IPS-18a (cell line): ENCODE measurements at regions not wholly inside any gene's neighbourhood (a gene's known extent, or its start where the extent isn't known, plus 50 kb on each side); places are given as distances from the start of the nearest gene placed in this dataset.

Source experiments
- H3K27ac ChIP-seq: one replicate; pipeline ENCODE4 v1.5.1; 2013; ENCODE audit warnings: low read length
- H3K27me3 ChIP-seq: one replicate; pipeline ENCODE4 v1.6.1; 2013; ENCODE audit warnings: mild to moderate bottlenecking, low read length; ENCODE audit not compliant: control insufficient read depth, insufficient read depth
- H3K36me3 ChIP-seq: one replicate; pipeline ENCODE4 v1.6.1; 2013; ENCODE audit warnings: low read depth, low read length; ENCODE audit not compliant: control insufficient read depth
- H3K4me1 ChIP-seq: one replicate; pipeline ENCODE4 v1.6.1; 2013; ENCODE audit warnings: low read depth, low read length; ENCODE audit not compliant: control insufficient read depth
- H3K4me3 ChIP-seq: one replicate; pipeline ENCODE4 v1.5.1; 2013; ENCODE audit warnings: low read length
- H3K9ac ChIP-seq: one replicate; pipeline ENCODE4 v1.6.1; 2013; ENCODE audit warnings: mild to moderate bottlenecking, low read length, moderate library complexity
- H3K9me3 ChIP-seq: one replicate; pipeline ENCODE4 v1.6.1; 2013; ENCODE audit warnings: low read depth, low read length; ENCODE audit not compliant: control insufficient read depth

- Histone ChIP-seq H3K27me3 (peaks cover 12% of the 10 kb centered on the region), H3K4me3 (no peak overlapping the region), H3K36me3 (no peaks in the 10 kb centered on the region), H3K9me3 (no peaks in the 10 kb centered on the region), H3K4me1 (peaks cover 5% of the 10 kb centered on the region), H3K27ac (no peak overlapping the region), H3K9ac (no peak overlapping the region)
Observed at GRCh38 chr13:30113551-30113950, 193.8 kb downstream of the KATNAL1 start.

GRCh38 chr13:30112602-30113435 lies 194.5 kb downstream of the KATNAL1 start:
- Histone ChIP-seq H3K9me3 (no peaks in the 10 kb centered on the region), H3K4me3 (no peak overlapping the region), H3K9ac (no peak overlapping the region)

GRCh38 chr13:30111810-30112209 lies 195.5 kb downstream of the KATNAL1 start:
- H3K9ac ChIP-seq = no peak overlapping the region
- H3K9me3 ChIP-seq = no peaks in the 10 kb centered on the region
- H3K27ac ChIP-seq = no peak overlapping the region
- peaks cover 12% of the 10 kb centered on the region for H3K27me3 ChIP-seq
- H3K36me3 ChIP-seq = no peaks in the 10 kb centered on the region
- H3K4me3 ChIP-seq = no peak overlapping the region
- H3K4me1 ChIP-seq = peaks cover 5% of the 10 kb centered on the region

More at GRCh38 chr13:30112602-30113435, 194.5 kb downstream of the KATNAL1 start:
- Histone ChIP-seq H3K27me3 (peaks cover 12% of the 10 kb centered on the region), H3K4me1 (peaks cover 5% of the 10 kb centered on the region), H3K36me3 (no peaks in the 10 kb centered on the region), H3K27ac (no peak overlapping the region)

GRCh38 chr13:30110301-30111070 lies 196.9 kb downstream of the KATNAL1 start:
- H3K9me3 ChIP-seq = no peaks in the 10 kb centered on the region
- peaks cover 12% of the 10 kb centered on the region for H3K27me3 ChIP-seq
- no peak overlapping the region for H3K9ac ChIP-seq
- H3K4me3 ChIP-seq = no peak overlapping the region
- H3K4me1 ChIP-seq = peaks cover 5% of the 10 kb centered on the region
- H3K27ac ChIP-seq = no peak overlapping the region
- H3K36me3 ChIP-seq = no peaks in the 10 kb centered on the region

- Histone ChIP-seq H3K4me3 (no peak overlapping the region), H3K4me1 (peaks cover 5% of the 10 kb centered on the region), H3K9me3 (no peaks in the 10 kb centered on the region), H3K27me3 (peaks cover 12% of the 10 kb centered on the region), H3K9ac (no peak overlapping the region), H3K27ac (no peak overlapping the region), H3K36me3 (no peaks in the 10 kb centered on the region)
Observed at GRCh38 chr13:30109471-30110135, 197.7 kb downstream of the KATNAL1 start.

- H3K27ac ChIP-seq = no peak overlapping the region
- peaks cover 8% of the 10 kb centered on the region for H3K27me3 ChIP-seq
- H3K9ac ChIP-seq = no peak overlapping the region
- H3K9me3 ChIP-seq = no peaks in the 10 kb centered on the region
- H3K4me3 ChIP-seq = no peak overlapping the region
- H3K4me1 ChIP-seq = no peaks in the 10 kb centered on the region
- no peaks in the 10 kb centered on the region for H3K36me3 ChIP-seq
Observed at GRCh38 chr13:30108913-30109237, 198.5 kb downstream of the KATNAL1 start.

- H3K27me3 ChIP-seq = peaks cover 8% of the 10 kb centered on the region
- H3K36me3 ChIP-seq = no peaks in the 10 kb centered on the region
- no peak overlapping the region for H3K27ac ChIP-seq
- no peak overlapping the region for H3K9ac ChIP-seq
- H3K4me1 ChIP-seq = no peaks in the 10 kb centered on the region
- H3K9me3 ChIP-seq = no peaks in the 10 kb centered on the region
- H3K4me3 ChIP-seq = no peak overlapping the region
Observed at GRCh38 chr13:30108216-30108912, 199.0 kb downstream of the KATNAL1 start.

- Histone ChIP-seq H3K27me3 (peaks cover 8% of the 10 kb centered on the region), H3K4me1 (no peaks in the 10 kb centered on the region), H3K4me3 (no peak overlapping the region), H3K36me3 (no peaks in the 10 kb centered on the region), H3K9me3 (no peaks in the 10 kb centered on the region), H3K27ac (no peak overlapping the region), H3K9ac (no peak overlapping the region)
Observed at GRCh38 chr13:30107521-30108136, 199.7 kb downstream of the KATNAL1 start.

GRCh38 chr13:30107121-30107520 lies 200.2 kb downstream of the KATNAL1 start:
- H3K9ac ChIP-seq = no peak overlapping the region
- H3K9me3 ChIP-seq = no peaks in the 10 kb centered on the region

GRCh38 chr13:30105381-30105780 lies 202.0 kb downstream of the KATNAL1 start:
- Histone ChIP-seq H3K9me3 (no peaks in the 10 kb centered on the region), H3K27me3 (no peaks in the 10 kb centered on the region), H3K4me1 (no peaks in the 10 kb centered on the region), H3K27ac (no peak overlapping the region), H3K9ac (no peak overlapping the region), H3K4me3 (no peak overlapping the region), H3K36me3 (no peaks in the 10 kb centered on the region)

More at GRCh38 chr13:30107121-30107520, 200.2 kb downstream of the KATNAL1 start:
- Histone ChIP-seq H3K27ac (no peak overlapping the region), H3K27me3 (peaks cover 4% of the 10 kb centered on the region), H3K4me1 (no peaks in the 10 kb centered on the region), H3K36me3 (no peaks in the 10 kb centered on the region), H3K4me3 (no peak overlapping the region)
